Spleen (tissue), 11 donors: ENCODE measurements at regions not wholly inside any gene's neighbourhood (a gene's known extent, or its start where the extent isn't known, plus 50 kb on each side); places are given as distances from the start of the nearest gene placed in this dataset.

ENCODE experiments used
- DNase-seq: peaks from one replicate; pipeline ENCODE4 v3.0.0-alpha.2; 2020
- H3K27ac ChIP-seq, 8 donors: fragments of 200-600 bp; sonication (generic) in 7 of 8; 1 replicate in 4 of 8; 2 replicates in 4 of 8; pipeline versions ENCODE4 v1.5.0 to v1.8.0; 2016 to 2021; ENCODE audit warnings: inconsistent platforms in 4 of 8, mild to moderate bottlenecking in 4 of 8, moderate library complexity in 1 of 8
- H3K27me3 ChIP-seq, 7 donors: fragments of 200-600 bp; sonication (generic) in 6 of 7; replicated peaks in 1 of 7; 1 replicate in 4 of 7; 2 replicates in 3 of 7; pipeline versions ENCODE4 v1.5.0 to v1.8.0; 2016 to 2021; ENCODE audit warnings: inconsistent platforms in 3 of 7, mild to moderate bottlenecking in 1 of 7
- H3K36me3 ChIP-seq, 6 donors: fragments of 200-600 bp; sonication (generic) in 5 of 6; 1 replicate in 4 of 6; 2 replicates in 2 of 6; pipeline versions ENCODE4 v1.5.0 to v1.8.0; 2016 to 2021; ENCODE audit warnings: inconsistent platforms in 2 of 6
- H3K4me1 ChIP-seq, 6 donors: fragments of 200-600 bp; sonication (generic) in 5 of 6; 1 replicate in 3 of 6; 2 replicates in 3 of 6; pipeline versions ENCODE4 v1.5.0 to v1.8.0; 2016 to 2021; ENCODE audit warnings: inconsistent platforms in 3 of 6
- H3K4me3 ChIP-seq, 8 donors: fragments of 200-600 bp; sonication (generic) in 7 of 8; 1 replicate in 4 of 8; 2 replicates in 4 of 8; pipeline versions ENCODE4 v1.5.0 to v1.8.0; 2016 to 2021; ENCODE audit warnings: inconsistent platforms in 4 of 8, mild to moderate bottlenecking in 4 of 8, moderate library complexity in 2 of 8
- H3K9me3 ChIP-seq, 8 donors: fragments of 200-600 bp; sonication (generic) in 7 of 8; 1 replicate in 4 of 8; 2 replicates in 4 of 8; pipeline versions ENCODE4 v1.5.0 to v1.8.0; 2016 to 2021; ENCODE audit warnings: inconsistent platforms in 4 of 8
- POLR2A ChIP-seq, 3 donors: fragments of 450-650 bp; IDR thresholded peaks; one replicate each; pipeline ENCODE4 v1.5.1; 2017; ENCODE audit warnings: antibody characterized with exemption in 3 of 3, mild to moderate bottlenecking in 1 of 3
- POLR2AphosphoS5 ChIP-seq, 3 donors: sonication (generic); formaldehyde crosslinking; IDR thresholded peaks; one replicate each; pipeline ENCODE4 v1.5.1; 2017; ENCODE audit warnings: antibody characterized with exemption in 3 of 3
- WGBS, 5 donors: extraction: QIAGEN DNeasy Blood & Tissue Kit in 3 of 5; methylation state at CpG; one replicate each; pipeline versions ENCODE4 v1.1.5 to v1.1.7; 2013 to 2018; 5-methylcytosine and 5-hydroxymethylcytosine counted together
- intact Hi-C: fragments of 100-400 bp; cut with DNase I; formaldehyde crosslinking; loops from one replicate; pipeline ENCODE4 v1.15.0; 2023; ENCODE audit warnings: low total_unique reads
- TF ChIP-seq, protein P1 (sequence below), 11 experiments: fragments of 200-600 bp in 7 of 11; fragments of 450-650 bp in 4 of 11; sonication (generic) in 4 of 11; IDR thresholded peaks in 8 of 11; conservative IDR thresholded peaks in 3 of 11; 1 replicate in 7 of 11; 2 replicates in 4 of 11; pipeline versions ENCODE4 v1.4.0 to v1.8.0; 2016 to 2021; ENCODE audit warnings: antibody characterized with exemption in 11 of 11, inconsistent platforms in 4 of 11, mild to moderate bottlenecking in 1 of 11
- donor health status: healthy with polysubstance abuse.
- donor health status: DM: no; HTN: no; CAD: no; lungs with moderate emphysema.
- donor health status: DM: no; HTN: no; CAD: no.
- donor health status: Bipolar disorder and iron deficiency.
- donor health status: healthy.
- donor health status: DM: no; HTN: no; CAD: no.
- donor health status: DM: yes; HTN: yes; CAD: no.

DNA sequence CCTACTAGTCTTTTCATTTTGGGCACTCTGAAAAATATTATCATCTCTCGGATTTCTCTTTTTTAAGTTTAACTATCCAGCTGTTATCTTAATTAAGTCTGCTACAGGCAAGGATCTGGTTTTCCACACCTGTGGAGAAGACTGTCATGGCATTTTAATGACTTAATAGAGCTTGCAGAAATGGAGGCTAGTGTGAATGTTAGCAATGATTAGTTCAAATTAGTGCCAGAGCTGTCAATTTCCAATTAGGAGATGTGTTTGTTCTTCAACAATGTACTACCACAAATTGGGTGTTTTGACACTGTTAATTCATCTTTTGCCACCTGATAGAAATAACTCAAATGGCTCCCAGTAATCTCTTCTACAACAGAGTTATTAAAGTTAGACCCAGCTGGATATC is 2023.0 kb upstream of the CDH9 start:
- Histone ChIP-seq H3K4me3 (no peak overlapping the region), H3K4me1 (no peaks in the 10 kb centered on the region), H3K27ac (no peak overlapping the region), H3K36me3 (no peaks in the 10 kb centered on the region), H3K27me3 (no peaks in the 10 kb centered on the region), H3K9me3 (peaks cover 0 to 7% (median 0%) of the 10 kb centered on the region in 8 donors)
- intact Hi-C loops: no loop called here
- DNase-seq: no peak
- 69 to 85% (median 76%) methylated on average over 1 of the region's 1 CpG for WGBS, 5 donors
- TF ChIP-seq POLR2AphosphoS5 (IDR thresholded peaks at IDR 0.05): no peak
- TF ChIP-seq POLR2A (IDR thresholded peaks at IDR 0.05): no peak
- TF ChIP-seq, protein P1, sequence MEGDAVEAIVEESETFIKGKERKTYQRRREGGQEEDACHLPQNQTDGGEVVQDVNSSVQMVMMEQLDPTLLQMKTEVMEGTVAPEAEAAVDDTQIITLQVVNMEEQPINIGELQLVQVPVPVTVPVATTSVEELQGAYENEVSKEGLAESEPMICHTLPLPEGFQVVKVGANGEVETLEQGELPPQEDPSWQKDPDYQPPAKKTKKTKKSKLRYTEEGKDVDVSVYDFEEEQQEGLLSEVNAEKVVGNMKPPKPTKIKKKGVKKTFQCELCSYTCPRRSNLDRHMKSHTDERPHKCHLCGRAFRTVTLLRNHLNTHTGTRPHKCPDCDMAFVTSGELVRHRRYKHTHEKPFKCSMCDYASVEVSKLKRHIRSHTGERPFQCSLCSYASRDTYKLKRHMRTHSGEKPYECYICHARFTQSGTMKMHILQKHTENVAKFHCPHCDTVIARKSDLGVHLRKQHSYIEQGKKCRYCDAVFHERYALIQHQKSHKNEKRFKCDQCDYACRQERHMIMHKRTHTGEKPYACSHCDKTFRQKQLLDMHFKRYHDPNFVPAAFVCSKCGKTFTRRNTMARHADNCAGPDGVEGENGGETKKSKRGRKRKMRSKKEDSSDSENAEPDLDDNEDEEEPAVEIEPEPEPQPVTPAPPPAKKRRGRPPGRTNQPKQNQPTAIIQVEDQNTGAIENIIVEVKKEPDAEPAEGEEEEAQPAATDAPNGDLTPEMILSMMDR (IDR thresholded peaks at IDR 0.05 in 8 of 11, conservative IDR thresholded peaks at IDR 0.05 in 3 of 11): no peak

DNA sequence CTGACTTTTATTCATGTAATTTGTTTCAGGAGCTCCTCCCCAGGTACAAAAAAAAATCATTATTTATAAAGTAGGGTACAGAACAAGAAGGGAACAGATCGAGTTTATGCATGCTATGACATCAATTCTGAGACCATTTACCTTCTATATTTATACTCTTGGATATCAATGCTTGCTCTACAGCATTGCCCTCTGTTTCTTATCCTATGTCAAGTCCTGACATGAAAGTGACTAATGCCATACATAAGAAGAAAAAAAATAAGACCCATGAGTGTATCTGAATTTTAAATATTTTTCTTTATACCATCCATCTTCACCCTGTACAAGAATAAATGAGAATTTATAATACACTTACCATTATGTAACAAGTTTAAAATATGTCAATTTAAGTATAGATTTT is 2016.3 kb upstream of the CDH9 start:
- WGBS, 5 donors: 30 to 63% (median 47%) methylated on average over 1 of the region's 1 CpG
- Histone ChIP-seq H3K9me3 (peaks cover 0 to 9% (median 0%) of the 10 kb centered on the region in 8 donors), H3K27me3 (no peaks in the 10 kb centered on the region), H3K27ac (no peak overlapping the region), H3K4me3 (no peak overlapping the region), H3K36me3 (no peaks in the 10 kb centered on the region), H3K4me1 (no peaks in the 10 kb centered on the region)
- no peak for DNase-seq
- intact Hi-C loops: no loop called here
- TF ChIP-seq POLR2A (IDR thresholded peaks at IDR 0.05) (no peak), POLR2AphosphoS5 (IDR thresholded peaks at IDR 0.05) (no peak)
- TF ChIP-seq, protein P1 (IDR thresholded peaks at IDR 0.05 in 8 of 11, conservative IDR thresholded peaks at IDR 0.05 in 3 of 11): no peak

DNA sequence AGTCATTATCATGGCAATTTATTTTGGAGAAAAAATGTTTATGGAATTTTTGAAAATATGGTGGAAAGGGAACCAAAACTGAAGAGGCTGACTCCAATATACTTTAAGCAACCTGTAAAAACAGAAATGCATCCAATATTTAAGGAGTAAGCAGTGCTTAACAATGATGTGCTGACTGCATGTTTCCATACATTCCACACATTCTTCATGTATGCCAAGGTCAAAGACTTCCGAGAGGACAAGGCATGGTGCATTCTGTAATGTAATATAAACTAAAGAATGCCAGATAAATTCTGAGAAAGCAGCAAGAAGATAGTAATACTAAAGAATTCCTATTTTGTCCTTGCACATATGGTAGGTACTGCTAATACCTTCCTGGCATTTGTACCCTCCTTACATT is 2015.9 kb upstream of the CDH9 start:
- WGBS, 5 donors: 0 to 66% (median 29%) methylated on average over 1 of the region's 1 CpG
- TF ChIP-seq, protein P1 (IDR thresholded peaks at IDR 0.05 in 8 of 11, conservative IDR thresholded peaks at IDR 0.05 in 3 of 11): no peak
- TF ChIP-seq POLR2A (IDR thresholded peaks at IDR 0.05) (no peak), POLR2AphosphoS5 (IDR thresholded peaks at IDR 0.05) (no peak)
- intact Hi-C loops: no loop called here

DNA sequence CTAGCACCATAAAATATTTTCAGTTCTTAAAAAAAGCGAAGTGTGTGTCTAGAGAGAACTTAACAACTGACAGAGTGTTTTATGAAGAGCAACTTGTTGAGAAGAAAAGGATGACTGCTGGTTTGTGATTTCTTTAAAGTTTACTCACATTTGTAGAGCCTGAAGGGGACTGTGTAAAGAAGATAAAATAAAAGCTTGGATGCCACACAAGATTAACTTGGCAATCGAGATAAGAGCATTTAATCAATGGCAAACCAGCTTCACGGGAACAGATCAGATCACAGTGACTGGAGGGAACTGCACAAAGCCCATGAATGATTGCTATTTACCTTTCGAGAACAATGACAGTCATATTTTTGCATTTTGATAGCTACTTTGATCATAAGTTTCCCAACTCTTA is 2013.1 kb upstream of the CDH9 start:
- no peak for DNase-seq
- 59 to 83% (median 75%) methylated on average over 4 of the region's 4 CpGs for WGBS, 5 donors
- intact Hi-C loops: no loop called here

More for the DNA sequence above, 2015.9 kb upstream of the CDH9 start:
- no peaks in the 10 kb centered on the region for H3K4me1 ChIP-seq
- H3K9me3 ChIP-seq: peaks cover 0 to 9% (median 0%) of the 10 kb centered on the region in 8 donors
- DNase-seq: no peak
- H3K36me3 ChIP-seq: no peaks in the 10 kb centered on the region
- no peak overlapping the region for H3K27ac ChIP-seq
- H3K4me3 ChIP-seq: no peak overlapping the region
- H3K27me3 ChIP-seq: no peaks in the 10 kb centered on the region

More for the DNA sequence above, 2013.1 kb upstream of the CDH9 start:
- Histone ChIP-seq H3K27ac (no peak overlapping the region), H3K4me3 (no peak overlapping the region), H3K4me1 (no peaks in the 10 kb centered on the region), H3K9me3 (peaks cover 0 to 9% (median 0%) of the 10 kb centered on the region in 8 donors), H3K27me3 (no peaks in the 10 kb centered on the region), H3K36me3 (no peaks in the 10 kb centered on the region)
- no peak for TF ChIP-seq POLR2A (IDR thresholded peaks at IDR 0.05)
- TF ChIP-seq, protein P1 (IDR thresholded peaks at IDR 0.05 in 8 of 11, conservative IDR thresholded peaks at IDR 0.05 in 3 of 11): no peak
- TF ChIP-seq POLR2AphosphoS5 (IDR thresholded peaks at IDR 0.05): no peak
